ENCODE measurements at regions not wholly inside any gene's neighbourhood (a gene's known extent, or its start where the extent isn't known, plus 50 kb on each side); places are given as distances from the start of the nearest gene placed in this dataset.

GRCh38 chr1:218575079-218575478, 229.9 kb downstream of the TGFB2 start (continued):
- TF ChIP-seq CHD7 (IDR thresholded peaks at IDR 0.05; ENCODE audit: insufficient replicate concordance, low read length) (no peak), CEBPB (IDR thresholded peaks at IDR 0.05; ENCODE audit: low read depth, low read length) (no peak), TAF1 (IDR thresholded peaks at IDR 0.05; ENCODE audit: low read depth, low read length) (no peak), SAP30 (IDR thresholded peaks at IDR 0.05; ENCODE audit: insufficient read depth, insufficient replicate concordance, low read length) (no peak), FOSL1 (IDR thresholded peaks at IDR 0.05; ENCODE audit: insufficient read depth, low read depth, low read length) (no peak), SP2 (IDR thresholded peaks at IDR 0.05; ENCODE audit: low read length) (no peak)
